ENCODE measurements at regions not wholly inside any gene's neighbourhood (a gene's known extent, or its start where the extent isn't known, plus 50 kb on each side); places are given as distances from the start of the nearest gene placed in this dataset.

DNA sequence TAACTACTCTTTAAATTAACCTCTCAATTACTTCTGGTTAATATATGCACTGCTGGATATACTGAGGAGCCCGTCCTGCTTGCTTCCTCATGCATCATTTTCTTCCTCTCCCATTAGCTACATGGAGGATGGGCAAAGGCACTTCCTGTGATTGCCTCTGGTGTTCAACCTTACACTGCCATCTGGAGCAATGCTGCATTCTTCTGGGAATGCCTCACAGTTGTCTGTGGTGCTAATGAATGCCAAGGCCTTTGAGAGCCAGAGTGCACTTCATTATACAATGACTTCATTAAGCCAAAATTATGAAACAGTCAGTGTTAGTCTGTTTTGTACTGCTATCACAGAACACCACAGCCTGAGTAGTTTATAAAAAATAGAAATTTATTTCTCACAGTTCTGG is 134.8 kb upstream of the DOCK10 start:
- H3K4me3 Mint-ChIP-seq, result no peak overlapping the region
- no peaks in the 10 kb centered on the region for H3K9me3 Mint-ChIP-seq
- H3K36me3 Mint-ChIP-seq, result no peaks in the 10 kb centered on the region
- intact Hi-C loops (cut with micrococcal nuclease), result no loop called here
- ChIA-PET POLR2A (no interaction called here), CTCF (no interaction called here)
- H3K27me3 Mint-ChIP-seq, result peaks cover 1% of the 10 kb centered on the region
- no peaks in the 10 kb centered on the region for H3K4me1 Mint-ChIP-seq (ENCODE audit: low read depth)
- no peak for DNase-seq
- no peak overlapping the region for H3K27ac Mint-ChIP-seq

DNA sequence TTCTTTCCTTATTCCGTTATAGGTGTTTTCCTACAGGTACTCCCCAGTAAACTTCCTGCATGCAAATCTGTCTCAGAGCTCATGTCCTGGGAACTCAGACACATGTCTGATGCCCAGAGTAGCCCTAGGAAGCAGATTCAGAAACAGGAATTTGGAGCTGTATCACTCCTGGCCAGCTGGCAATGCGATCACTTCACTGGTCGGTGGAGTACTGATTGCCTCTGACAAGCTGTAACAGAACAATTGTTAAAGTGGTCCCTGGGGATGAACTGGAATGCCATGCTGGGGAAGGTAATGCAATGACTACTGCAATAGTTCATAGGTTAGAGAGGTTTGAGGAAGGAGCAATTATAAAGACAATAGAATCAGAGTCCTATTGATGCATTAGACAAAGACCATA is 131.6 kb upstream of the DOCK10 start:
- intact Hi-C loops (cut with micrococcal nuclease), result no loop called here
- Mint-ChIP-seq H3K9me3 (no peaks in the 10 kb centered on the region), H3K4me3 (no peak overlapping the region), H3K27me3 (peaks cover 3% of the 10 kb centered on the region), H3K4me1 (ENCODE audit: low read depth) (no peaks in the 10 kb centered on the region), H3K27ac (no peak overlapping the region), H3K36me3 (no peaks in the 10 kb centered on the region)
- CTCF ChIA-PET, result no interaction called here
- DNase-seq, result no peak
- POLR2A ChIA-PET, result no interaction called here

GRCh38 chr2:225171350-225171749 is 129.1 kb upstream of the DOCK10 start:
- H3K9me3 Mint-ChIP-seq, result no peaks in the 10 kb centered on the region
- no peaks in the 10 kb centered on the region for H3K4me1 Mint-ChIP-seq (ENCODE audit: low read depth)
- intact Hi-C loops (cut with micrococcal nuclease), result no loop called here
- ChIA-PET CTCF (no interaction called here), POLR2A (no interaction called here)
- DNase-seq, result no peak
- H3K27me3 Mint-ChIP-seq, result peaks cover 3% of the 10 kb centered on the region
- H3K27ac Mint-ChIP-seq, result no peak overlapping the region
- H3K4me3 Mint-ChIP-seq, result no peak overlapping the region
- no peaks in the 10 kb centered on the region for H3K36me3 Mint-ChIP-seq

GRCh38 chr2:225170162-225170561 is 127.9 kb upstream of the DOCK10 start:
- H3K4me3 Mint-ChIP-seq, result no peak overlapping the region
- POLR2A ChIA-PET, result no interaction called here
- intact Hi-C loops (cut with micrococcal nuclease), result no loop called here
- no peaks in the 10 kb centered on the region for H3K36me3 Mint-ChIP-seq
- no peak overlapping the region for H3K27ac Mint-ChIP-seq
- peaks cover 3% of the 10 kb centered on the region for H3K27me3 Mint-ChIP-seq
- no peak for DNase-seq
- no peaks in the 10 kb centered on the region for H3K4me1 Mint-ChIP-seq (ENCODE audit: low read depth)
- H3K9me3 Mint-ChIP-seq, result no peaks in the 10 kb centered on the region
- CTCF ChIA-PET, result interaction anchor here (0.6 kb wide), 1 partner anchor 161 kb away, joined by 4 read pairs; no protein-coding TSS in a partner anchor

DNA sequence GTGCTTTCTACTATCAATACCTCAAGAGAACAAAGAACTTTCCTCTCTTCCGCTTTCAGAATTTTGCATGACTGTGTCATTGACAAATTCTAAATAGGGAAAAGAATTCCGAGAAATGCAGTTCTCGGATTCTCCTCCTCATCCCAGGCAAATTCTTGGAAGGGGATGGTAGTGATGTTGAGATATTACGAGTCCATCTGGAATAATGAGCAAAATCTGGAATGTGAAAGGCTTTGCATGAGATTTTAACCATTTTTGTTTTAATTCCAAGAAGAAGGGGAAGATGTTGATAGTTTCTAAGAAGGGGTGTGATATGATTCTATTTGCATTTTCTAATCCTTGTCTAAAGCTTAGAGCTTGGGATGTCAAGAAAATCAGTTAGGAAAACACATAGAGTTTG is 127.1 kb upstream of the DOCK10 start:
- intact Hi-C loops (cut with micrococcal nuclease), result no loop called here
- peaks cover 3% of the 10 kb centered on the region for H3K4me1 Mint-ChIP-seq (ENCODE audit: low read depth)
- H3K36me3 Mint-ChIP-seq, result no peaks in the 10 kb centered on the region
- H3K9me3 Mint-ChIP-seq, result no peaks in the 10 kb centered on the region
- no peak overlapping the region for H3K27ac Mint-ChIP-seq
- DNase-seq, result no peak
- H3K4me3 Mint-ChIP-seq, result no peak overlapping the region
- H3K27me3 Mint-ChIP-seq, result peaks cover 3% of the 10 kb centered on the region
- CTCF ChIA-PET, result no interaction called here
- POLR2A ChIA-PET, result no interaction called here

DNA sequence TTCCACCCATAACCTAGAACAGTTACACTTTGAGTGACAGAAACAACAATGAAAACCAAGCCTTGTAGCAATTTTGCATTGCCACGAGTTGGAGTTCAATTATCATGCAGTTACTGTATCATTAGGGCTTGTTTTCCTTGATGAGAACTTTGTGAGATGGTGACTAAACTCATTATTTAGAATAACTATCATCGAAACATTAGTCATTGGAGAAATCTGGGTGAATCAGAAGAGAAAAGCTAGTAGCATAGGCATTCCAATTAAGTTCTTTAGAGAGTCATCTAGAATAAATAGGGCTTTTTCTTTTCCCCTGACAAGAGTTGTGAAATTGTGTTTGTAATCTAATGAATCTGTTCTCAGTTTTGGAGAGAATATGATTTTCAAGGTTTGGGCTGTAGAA is 122.8 kb upstream of the DOCK10 start:
- no peak overlapping the region for H3K27ac Mint-ChIP-seq
- H3K4me1 Mint-ChIP-seq (ENCODE audit: low read depth), result peaks cover 3% of the 10 kb centered on the region
- H3K27me3 Mint-ChIP-seq, result peaks cover 2% of the 10 kb centered on the region
- intact Hi-C loops (cut with micrococcal nuclease), result no loop called here
- no peak overlapping the region for H3K4me3 Mint-ChIP-seq
- H3K9me3 Mint-ChIP-seq, result no peaks in the 10 kb centered on the region
- CTCF ChIA-PET, result interaction anchor here (1.0 kb wide), 1 partner anchor 64 kb away, joined by 3 read pairs; no protein-coding TSS in a partner anchor
- POLR2A ChIA-PET, result no interaction called here
- no peaks in the 10 kb centered on the region for H3K36me3 Mint-ChIP-seq
- no peak for DNase-seq

DNA sequence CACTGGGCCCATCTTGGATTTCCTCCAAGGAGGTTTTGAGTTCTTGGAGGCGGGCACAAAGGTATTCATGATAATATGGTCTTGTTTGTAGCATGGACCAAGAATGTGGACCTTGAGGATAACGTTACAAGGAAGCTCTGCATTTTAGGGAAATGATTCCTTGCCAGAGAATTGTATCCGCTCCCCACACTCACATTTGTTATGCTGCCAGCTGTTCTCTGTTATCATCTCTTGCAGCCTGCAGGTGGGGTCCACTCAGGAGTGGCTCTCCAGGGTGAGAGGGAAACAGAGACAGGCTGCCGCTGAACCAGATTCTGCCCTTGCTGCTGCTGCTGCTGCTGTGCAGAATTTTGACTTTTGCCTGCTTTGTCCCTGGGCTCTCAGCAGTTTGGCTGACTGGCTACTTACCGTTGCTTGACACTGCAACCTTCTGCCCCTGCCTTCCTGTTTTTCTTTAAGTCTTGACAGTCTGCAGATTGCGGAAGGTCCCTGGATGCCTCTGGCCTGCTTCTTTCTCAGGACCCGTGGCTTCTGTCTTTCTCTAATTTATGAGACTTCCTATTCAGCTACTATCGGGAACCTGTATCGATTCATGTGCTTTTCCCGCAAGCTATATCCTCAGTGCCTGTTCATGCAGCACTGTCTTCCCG is 122.3 kb upstream of the DOCK10 start:
- H3K36me3 Mint-ChIP-seq, result no peaks in the 10 kb centered on the region

GRCh38 chr2:225158360-225158759 is 116.1 kb upstream of the DOCK10 start:
- H3K27ac Mint-ChIP-seq, result no peak overlapping the region
- ChIA-PET CTCF (no interaction called here), POLR2A (no interaction called here)
- intact Hi-C loops (cut with micrococcal nuclease), result no loop called here
- peaks cover 3% of the 10 kb centered on the region for H3K9me3 Mint-ChIP-seq
- DNase-seq, result no peak
- no peaks in the 10 kb centered on the region for H3K4me1 Mint-ChIP-seq (ENCODE audit: low read depth)
- no peak overlapping the region for H3K4me3 Mint-ChIP-seq
- H3K36me3 Mint-ChIP-seq, result no peaks in the 10 kb centered on the region
- H3K27me3 Mint-ChIP-seq, result no peaks in the 10 kb centered on the region

More for the DNA sequence above, 122.3 kb upstream of the DOCK10 start:
- Mint-ChIP-seq H3K9me3 (no peaks in the 10 kb centered on the region), H3K4me3 (no peak overlapping the region), H3K27me3 (no peaks in the 10 kb centered on the region), H3K4me1 (ENCODE audit: low read depth) (peaks cover 3% of the 10 kb centered on the region), H3K27ac (no peak overlapping the region)
- DNase-seq, result no peak
- ChIA-PET POLR2A (no interaction called here), CTCF (no interaction called here)
- intact Hi-C loops (cut with micrococcal nuclease), result no loop called here

GRCh38 chr2:225156853-225157451 is 114.7 kb upstream of the DOCK10 start:
- ChIA-PET CTCF (interaction anchor here (0.5 kb wide), 1 partner anchor 1904 kb away, joined by 3 read pairs; no protein-coding TSS in a partner anchor), POLR2A (no interaction called here)
- no peak for DNase-seq
- peaks cover 3% of the 10 kb centered on the region for H3K9me3 Mint-ChIP-seq
- no peaks in the 10 kb centered on the region for H3K36me3 Mint-ChIP-seq
- H3K4me1 Mint-ChIP-seq (ENCODE audit: low read depth), result no peaks in the 10 kb centered on the region
- no peak overlapping the region for H3K27ac Mint-ChIP-seq
- no peak overlapping the region for H3K4me3 Mint-ChIP-seq
- intact Hi-C loops (cut with micrococcal nuclease), result no loop called here
- H3K27me3 Mint-ChIP-seq, result no peaks in the 10 kb centered on the region

DNA sequence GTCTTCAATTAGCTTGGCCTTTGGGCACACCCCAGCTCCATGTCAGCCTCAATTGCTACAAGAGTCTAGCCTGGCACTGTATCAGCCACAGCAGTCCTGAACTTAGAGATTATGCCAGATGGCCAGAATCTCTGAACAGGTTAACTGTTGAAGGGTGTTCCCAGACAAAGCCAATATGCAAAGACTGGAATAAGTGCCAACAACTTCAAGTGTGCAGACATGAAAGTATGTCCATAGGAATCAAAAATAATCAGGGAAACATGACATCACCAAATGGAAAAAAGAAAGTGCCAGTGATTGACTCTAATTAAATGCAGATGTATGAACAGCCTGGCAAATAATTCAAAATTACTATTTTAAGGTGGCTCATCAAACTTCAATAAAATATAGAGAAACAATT is 98.5 kb upstream of the DOCK10 start:
- H3K9me3 Mint-ChIP-seq, result peaks cover 14% of the 10 kb centered on the region
- peaks cover 5% of the 10 kb centered on the region for H3K36me3 Mint-ChIP-seq

DNA sequence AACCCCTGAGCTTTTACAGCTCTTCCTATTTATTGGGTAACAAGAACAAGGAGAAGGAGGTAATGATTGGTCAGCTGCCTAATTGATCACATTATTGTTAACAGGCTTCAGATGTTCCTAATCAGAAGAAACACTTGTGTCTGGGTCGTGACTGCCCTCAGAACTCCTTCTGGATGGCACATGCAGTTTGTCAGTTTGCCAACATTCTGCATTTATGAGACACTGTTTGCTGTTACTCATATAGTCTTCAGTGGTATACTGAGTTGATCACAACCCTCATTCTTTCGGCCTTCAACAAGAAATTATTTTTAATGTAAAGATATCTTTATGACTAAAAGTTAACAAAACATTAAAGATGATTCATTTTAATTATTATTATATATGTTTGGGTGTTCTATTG is 95.7 kb upstream of the DOCK10 start:
- peaks cover 5% of the 10 kb centered on the region for H3K36me3 Mint-ChIP-seq
- DNase-seq, result no peak
- CTCF ChIA-PET, result no interaction called here
- no peak overlapping the region for H3K27ac Mint-ChIP-seq
- no peak overlapping the region for H3K4me3 Mint-ChIP-seq
- H3K9me3 Mint-ChIP-seq, result peaks cover 14% of the 10 kb centered on the region
- peaks cover 2% of the 10 kb centered on the region for H3K27me3 Mint-ChIP-seq
- no peaks in the 10 kb centered on the region for H3K4me1 Mint-ChIP-seq (ENCODE audit: low read depth)
- POLR2A ChIA-PET, result no interaction called here
- intact Hi-C loops (cut with micrococcal nuclease), result no loop called here

More for the DNA sequence above, 98.5 kb upstream of the DOCK10 start:
- CTCF ChIA-PET, result no interaction called here
- Mint-ChIP-seq H3K4me1 (ENCODE audit: low read depth) (no peaks in the 10 kb centered on the region), H3K4me3 (no peak overlapping the region), H3K27ac (no peak overlapping the region), H3K27me3 (no peaks in the 10 kb centered on the region)
- POLR2A ChIA-PET, result no interaction called here
- no peak for DNase-seq
- intact Hi-C loops (cut with micrococcal nuclease), result no loop called here

- no peak for DNase-seq
- Mint-ChIP-seq H3K27ac (no peak overlapping the region), H3K27me3 (peaks cover 2% of the 10 kb centered on the region), H3K4me3 (no peak overlapping the region), H3K4me1 (ENCODE audit: low read depth) (no peaks in the 10 kb centered on the region), H3K9me3 (peaks cover 14% of the 10 kb centered on the region), H3K36me3 (peaks cover 5% of the 10 kb centered on the region)
- ChIA-PET POLR2A (no interaction called here), CTCF (interaction anchor here (1.0 kb wide), 1 partner anchor 146 kb away, joined by 4 read pairs; no protein-coding TSS in a partner anchor)
- intact Hi-C loops (cut with micrococcal nuclease), result no loop called here
These were observed 94.3 kb upstream of the DOCK10 start for GRCh38 chr2:225136552-225136951.

DNA sequence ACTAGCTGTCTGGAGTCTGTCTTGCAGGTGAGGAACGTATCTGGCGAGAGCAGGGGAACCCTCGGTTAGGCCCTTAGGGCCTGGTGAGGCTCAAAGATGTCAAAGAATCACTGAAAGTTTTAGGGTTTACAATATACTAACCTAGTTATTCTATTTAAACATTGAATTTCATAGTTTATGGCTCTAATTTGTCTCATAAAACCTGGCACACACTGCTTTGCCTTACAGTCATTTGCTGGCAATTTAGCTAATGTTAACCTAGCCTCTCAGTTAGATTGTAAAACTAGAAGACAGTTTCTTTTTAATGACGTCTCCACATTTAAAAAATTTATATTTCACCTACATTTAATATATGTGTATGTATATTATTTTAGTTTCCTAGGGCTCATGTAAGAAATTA is 89.6 kb upstream of the DOCK10 start:
- no peaks in the 10 kb centered on the region for H3K36me3 Mint-ChIP-seq
- H3K27me3 Mint-ChIP-seq, result peaks cover 2% of the 10 kb centered on the region
- H3K4me1 Mint-ChIP-seq (ENCODE audit: low read depth), result no peaks in the 10 kb centered on the region
- no peak overlapping the region for H3K4me3 Mint-ChIP-seq
- H3K27ac Mint-ChIP-seq, result no peak overlapping the region
- no peak for DNase-seq
- ChIA-PET POLR2A (no interaction called here), CTCF (no interaction called here)
- intact Hi-C loops (cut with micrococcal nuclease), result no loop called here
- peaks cover 3% of the 10 kb centered on the region for H3K9me3 Mint-ChIP-seq
